Neural cell (in vitro differentiated cells): ENCODE measurements at regions not wholly inside any gene's neighbourhood (a gene's known extent, or its start where the extent isn't known, plus 50 kb on each side); places are given as distances from the start of the nearest gene placed in this dataset.
"Not testable (repeated sequence)": the region's sequence is repeated elsewhere in the genome, so short reads cannot be mapped to it uniquely, and the experiment has no call there.

ENCODE experiments used
- H2AFZ ChIP-seq: fragments of 200-600, 300-800 bp; sonication (generic), shearing (Covaris generic); 2 replicates; pipeline ENCODE4 v1.6.0; 2014; ENCODE audit warnings: low read depth, mild to moderate bottlenecking, antibody characterized with exemption, low read length, moderate library complexity
- H3F3A ChIP-seq: fragments of 200-600 bp; shearing (Covaris generic); 2 replicates; pipeline ENCODE4 v1.6.1; 2016; ENCODE audit warnings: mild to moderate bottlenecking, moderate library complexity, mixed read lengths, antibody characterized with exemption, low read length; ENCODE audit not compliant: insufficient read depth, poor library complexity, severe bottlenecking
- H3K27ac ChIP-seq: fragments of 200-600, 300-800 bp; sonication (generic), shearing (Covaris generic); 2 replicates; pipeline ENCODE4 v1.5.1; 2014; ENCODE audit warnings: mild to moderate bottlenecking, low read length, moderate library complexity
- H3K27me3 ChIP-seq: fragments of 300-800, 200-600 bp; sonication (generic), shearing (Covaris generic); 2 replicates; pipeline ENCODE4 v1.6.0; 2014; ENCODE audit warnings: mild to moderate bottlenecking, low read depth, low read length, moderate library complexity; ENCODE audit not compliant: insufficient read depth
- H3K36me3 ChIP-seq: fragments of 300-800, 200-600 bp; sonication (generic), shearing (Covaris generic); 2 replicates; pipeline ENCODE4 v1.5.1; 2014; ENCODE audit warnings: mild to moderate bottlenecking, antibody characterized with exemption, low read length, moderate library complexity; ENCODE audit not compliant: insufficient read depth
- H3K4me2 ChIP-seq: fragments of 300-800, 200-600 bp; sonication (generic), shearing (Covaris generic); 2 replicates; pipeline ENCODE4 v1.6.0; 2014; ENCODE audit warnings: mild to moderate bottlenecking, low read length
- H3K4me3 ChIP-seq: fragments of 300-800, 200-600 bp; sonication (generic), shearing (Covaris generic); 2 replicates; pipeline ENCODE4 v1.5.1; 2014; ENCODE audit warnings: mild to moderate bottlenecking, low read length, moderate library complexity
- H3K79me2 ChIP-seq: fragments of 200-600 bp; shearing (Covaris generic); replicated peaks from 2 replicates; pipeline ENCODE4 v1.6.0; 2014; ENCODE audit warnings: mild to moderate bottlenecking, low read length, moderate library complexity; ENCODE audit not compliant: insufficient read depth
- H3K9ac ChIP-seq: fragments of 300-800, 200-600 bp; sonication (generic), shearing (Covaris generic); 2 replicates; pipeline ENCODE4 v1.6.1; 2016; ENCODE audit warnings: mild to moderate bottlenecking, low read length, mixed read lengths
- H3K9me2 ChIP-seq: fragments of 200-600 bp; shearing (Covaris generic); 2 replicates; pipeline ENCODE4 v1.6.1; 2016; ENCODE audit warnings: mild to moderate bottlenecking, low read length, mixed read lengths; ENCODE audit not compliant: insufficient read depth
- H3K9me3 ChIP-seq: fragments of 200-600, 300-800 bp; sonication (generic), shearing (Covaris generic); 2 replicates; pipeline ENCODE4 v1.6.1; 2016; ENCODE audit warnings: mild to moderate bottlenecking, mixed run types, low read length, moderate library complexity, mixed read lengths
- H4K20me1 ChIP-seq: fragments of 200-600 bp; shearing (Covaris generic); 2 replicates; pipeline ENCODE4 v1.6.1; 2016; ENCODE audit warnings: mild to moderate bottlenecking, mixed run types; ENCODE audit not compliant: insufficient read depth
- CTCF ChIP-seq: fragments of 450-650 bp; IDR thresholded peaks from 2 replicates; pipeline ENCODE4 v1.5.1; 2014; ENCODE audit warnings: antibody characterized with exemption, mild to moderate bottlenecking, moderate library complexity; ENCODE audit not compliant: poor library complexity, severe bottlenecking
- EP300 ChIP-seq: fragments of 450-650 bp; conservative IDR thresholded peaks from 2 replicates; pipeline ENCODE4 v1.6.1; 2014; ENCODE audit warnings: antibody characterized with exemption, mild to moderate bottlenecking, moderate library complexity; ENCODE audit not compliant: poor library complexity, severe bottlenecking
- EZH2 ChIP-seq: fragments of 200-600, 300-800 bp; shearing (Covaris generic), sonication (generic); IDR thresholded peaks from 2 replicates; pipeline ENCODE4 v1.6.1; 2014; ENCODE audit warnings: antibody characterized with exemption, low read length, borderline replicate concordance, mild to moderate bottlenecking; ENCODE audit not compliant: insufficient read depth, poor library complexity, severe bottlenecking
- MXI1 ChIP-seq: fragments of 450-650 bp; conservative IDR thresholded peaks from 2 replicates; pipeline ENCODE4 v1.6.1; 2014; ENCODE audit warnings: antibody characterized with exemption, mild to moderate bottlenecking; ENCODE audit not compliant: poor library complexity, severe bottlenecking
- POLR2AphosphoS5 ChIP-seq: IDR thresholded peaks from 2 replicates; pipeline ENCODE4 v1.6.1; 2012
- RAD21 ChIP-seq: fragments of 450-650 bp; conservative IDR thresholded peaks from 2 replicates; pipeline ENCODE4 v1.6.1; 2014; ENCODE audit warnings: antibody characterized with exemption, mild to moderate bottlenecking, moderate library complexity
- REST ChIP-seq: IDR thresholded peaks from 2 replicates; pipeline ENCODE4 v1.6.1; 2012; ENCODE audit warnings: borderline replicate concordance
- SMC3 ChIP-seq: fragments of 450-650 bp; conservative IDR thresholded peaks from 2 replicates; pipeline ENCODE4 v1.6.1; 2014; ENCODE audit warnings: antibody characterized with exemption, mild to moderate bottlenecking, moderate library complexity; ENCODE audit not compliant: poor library complexity
- TAF1 ChIP-seq: IDR thresholded peaks from 2 replicates; pipeline ENCODE4 v1.6.1; 2012; ENCODE audit warnings: low read depth

DNA sequence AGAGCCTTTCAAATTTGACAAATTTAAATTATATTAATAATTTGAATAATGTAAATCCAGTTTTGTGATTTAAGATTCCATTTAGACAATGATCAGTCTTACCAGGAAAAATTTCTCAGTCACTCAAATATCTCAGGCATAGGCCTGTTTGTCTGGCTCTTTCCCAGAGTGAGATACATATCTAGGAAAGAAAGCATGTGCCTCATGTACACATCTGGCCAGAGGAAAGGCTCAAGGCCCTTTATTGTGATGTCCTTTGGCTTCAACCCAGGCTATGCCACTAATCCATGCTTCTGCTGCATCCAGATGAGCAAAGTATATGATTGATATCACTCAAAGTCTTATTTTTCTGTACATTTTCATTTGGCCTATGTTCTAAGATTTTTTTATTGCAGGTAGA, 473.3 kb upstream of the ADGRL3 start:
- Histone ChIP-seq H4K20me1 (no peaks in the 10 kb centered on the region), H3K79me2 (no peaks in the 10 kb centered on the region), H3K9me3 (no peaks in the 10 kb centered on the region), H3K9me2 (no peaks in the 10 kb centered on the region), H3K4me2 (no peak overlapping the region), H3K27ac (no peak overlapping the region), H3F3A (no peaks in the 10 kb centered on the region), H3K9ac (no peak overlapping the region), H3K36me3 (no peaks in the 10 kb centered on the region), H3K27me3 (no peaks in the 10 kb centered on the region), H2AFZ (no peak overlapping the region), H3K4me3 (no peak overlapping the region)
- no peak for TF ChIP-seq CTCF
- TF ChIP-seq EZH2, result no peak
- TF ChIP-seq RAD21, result no peak
- TF ChIP-seq MXI1, result no peak
- no peak for TF ChIP-seq REST
- TF ChIP-seq POLR2AphosphoS5, result no peak
- no peak for TF ChIP-seq EP300
- no peak for TF ChIP-seq SMC3
- no peak for TF ChIP-seq TAF1

DNA sequence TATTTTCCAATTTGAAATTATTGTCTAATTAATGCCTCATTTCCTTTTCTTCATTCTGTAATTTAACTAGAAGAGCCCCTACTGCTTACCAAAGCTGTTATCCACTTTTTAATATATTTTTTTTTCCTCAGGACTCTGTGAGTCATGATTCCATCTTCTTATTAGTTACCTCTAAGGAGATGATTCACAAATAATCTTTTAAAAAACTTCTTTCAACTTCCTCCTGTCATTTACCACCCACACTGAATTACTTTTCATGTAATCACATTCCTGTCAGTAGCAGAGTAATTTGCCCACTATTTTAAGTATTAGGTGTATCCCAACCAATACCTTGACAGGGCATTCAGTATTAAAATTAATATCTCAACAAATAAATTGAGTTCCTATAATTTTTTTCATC, 470.9 kb upstream of the ADGRL3 start:
- Histone ChIP-seq H3K79me2 (no peaks in the 10 kb centered on the region), H3K4me3 (no peak overlapping the region), H3K27me3 (no peaks in the 10 kb centered on the region), H3F3A (no peaks in the 10 kb centered on the region), H3K27ac (no peak overlapping the region), H3K9ac (no peak overlapping the region), H4K20me1 (no peaks in the 10 kb centered on the region), H3K9me2 (no peaks in the 10 kb centered on the region), H3K9me3 (no peaks in the 10 kb centered on the region), H2AFZ (no peak overlapping the region), H3K36me3 (no peaks in the 10 kb centered on the region), H3K4me2 (no peak overlapping the region)
- no peak for TF ChIP-seq EP300
- TF ChIP-seq MXI1, result no peak
- no peak for TF ChIP-seq SMC3
- TF ChIP-seq RAD21, result no peak
- TF ChIP-seq POLR2AphosphoS5, result no peak
- TF ChIP-seq REST, result no peak
- TF ChIP-seq CTCF, result no peak
- TF ChIP-seq EZH2, result no peak
- no peak for TF ChIP-seq TAF1

DNA sequence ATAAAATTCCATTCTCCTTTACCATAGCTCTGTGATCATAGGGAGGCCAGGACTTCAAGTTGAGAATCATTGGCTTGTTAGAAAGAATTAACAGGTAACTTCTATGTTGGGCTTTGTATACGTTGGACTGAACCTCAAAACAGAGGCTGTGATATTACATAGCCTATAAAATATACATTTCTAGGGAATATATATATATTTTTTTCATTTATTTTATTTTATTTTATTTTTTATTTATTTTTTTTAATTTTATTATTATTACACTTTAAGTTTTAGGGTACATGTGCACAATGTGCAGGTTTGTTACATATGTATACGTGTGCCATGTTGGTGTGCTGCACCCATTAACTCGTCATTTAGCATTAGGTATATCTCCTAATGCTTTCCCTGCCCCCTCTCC, 470.4 kb upstream of the ADGRL3 start:
- not testable (repeated sequence) for H3K9me3 ChIP-seq, H3K36me3 ChIP-seq, H3K4me2 ChIP-seq, H3K4me3 ChIP-seq, H3F3A ChIP-seq, H3K27me3 ChIP-seq, H3K27ac ChIP-seq, H4K20me1 ChIP-seq, H2AFZ ChIP-seq, H3K9me2 ChIP-seq, H3K9ac ChIP-seq, H3K79me2 ChIP-seq
